Neural cell (in vitro differentiated cells): ENCODE measurements at regions not wholly inside any gene's neighbourhood (a gene's known extent, or its start where the extent isn't known, plus 50 kb on each side); places are given as distances from the start of the nearest gene placed in this dataset.

ENCODE experiments used
- EZH2 ChIP-seq: fragments of 200-600, 300-800 bp; shearing (Covaris generic), sonication (generic); IDR thresholded peaks from 2 replicates; pipeline ENCODE4 v1.6.1; 2014; ENCODE audit warnings: antibody characterized with exemption, low read length, borderline replicate concordance, mild to moderate bottlenecking; ENCODE audit not compliant: insufficient read depth, poor library complexity, severe bottlenecking
- MXI1 ChIP-seq: fragments of 450-650 bp; conservative IDR thresholded peaks from 2 replicates; pipeline ENCODE4 v1.6.1; 2014; ENCODE audit warnings: antibody characterized with exemption, mild to moderate bottlenecking; ENCODE audit not compliant: poor library complexity, severe bottlenecking
- POLR2AphosphoS5 ChIP-seq: IDR thresholded peaks from 2 replicates; pipeline ENCODE4 v1.6.1; 2012
- RAD21 ChIP-seq: fragments of 450-650 bp; conservative IDR thresholded peaks from 2 replicates; pipeline ENCODE4 v1.6.1; 2014; ENCODE audit warnings: antibody characterized with exemption, mild to moderate bottlenecking, moderate library complexity
- SMC3 ChIP-seq: fragments of 450-650 bp; conservative IDR thresholded peaks from 2 replicates; pipeline ENCODE4 v1.6.1; 2014; ENCODE audit warnings: antibody characterized with exemption, mild to moderate bottlenecking, moderate library complexity; ENCODE audit not compliant: poor library complexity
- TAF1 ChIP-seq: IDR thresholded peaks from 2 replicates; pipeline ENCODE4 v1.6.1; 2012; ENCODE audit warnings: low read depth
- TF ChIP-seq, protein P1 (sequence below): fragments of 450-650 bp; IDR thresholded peaks from 2 replicates; pipeline ENCODE4 v1.5.1; 2014; ENCODE audit warnings: antibody characterized with exemption, mild to moderate bottlenecking, moderate library complexity; ENCODE audit not compliant: poor library complexity, severe bottlenecking

- TF ChIP-seq TAF1 = no peak
- TF ChIP-seq, protein P1, sequence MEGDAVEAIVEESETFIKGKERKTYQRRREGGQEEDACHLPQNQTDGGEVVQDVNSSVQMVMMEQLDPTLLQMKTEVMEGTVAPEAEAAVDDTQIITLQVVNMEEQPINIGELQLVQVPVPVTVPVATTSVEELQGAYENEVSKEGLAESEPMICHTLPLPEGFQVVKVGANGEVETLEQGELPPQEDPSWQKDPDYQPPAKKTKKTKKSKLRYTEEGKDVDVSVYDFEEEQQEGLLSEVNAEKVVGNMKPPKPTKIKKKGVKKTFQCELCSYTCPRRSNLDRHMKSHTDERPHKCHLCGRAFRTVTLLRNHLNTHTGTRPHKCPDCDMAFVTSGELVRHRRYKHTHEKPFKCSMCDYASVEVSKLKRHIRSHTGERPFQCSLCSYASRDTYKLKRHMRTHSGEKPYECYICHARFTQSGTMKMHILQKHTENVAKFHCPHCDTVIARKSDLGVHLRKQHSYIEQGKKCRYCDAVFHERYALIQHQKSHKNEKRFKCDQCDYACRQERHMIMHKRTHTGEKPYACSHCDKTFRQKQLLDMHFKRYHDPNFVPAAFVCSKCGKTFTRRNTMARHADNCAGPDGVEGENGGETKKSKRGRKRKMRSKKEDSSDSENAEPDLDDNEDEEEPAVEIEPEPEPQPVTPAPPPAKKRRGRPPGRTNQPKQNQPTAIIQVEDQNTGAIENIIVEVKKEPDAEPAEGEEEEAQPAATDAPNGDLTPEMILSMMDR = no peak
- TF ChIP-seq POLR2AphosphoS5 = no peak
- TF ChIP-seq MXI1 = no peak
- TF ChIP-seq RAD21 = no peak
- no peak for TF ChIP-seq SMC3
- no peak for TF ChIP-seq EZH2
These were observed 57.3 kb upstream of the MUCL1 start for GRCh38 chr12:54796991-54797390.
